IMR-90 (cell line): ENCODE measurements at regions not wholly inside any gene's neighbourhood (a gene's known extent, or its start where the extent isn't known, plus 50 kb on each side); places are given as distances from the start of the nearest gene placed in this dataset.

ENCODE experiments used
- CTCF ChIP-seq: conservative IDR thresholded peaks from 2 replicates; pipeline ENCODE4 v1.5.1; 2012; ENCODE audit warnings: mild to moderate bottlenecking, low read depth, low read length, improper control_type of control experiment
- POLR2A ChIP-seq: IDR thresholded peaks from 2 replicates; pipeline ENCODE4 v1.6.1; 2012; ENCODE audit warnings: mild to moderate bottlenecking, low read depth, low read length

- TF ChIP-seq CTCF: no peak
- no peak for TF ChIP-seq POLR2A
Observed at GRCh38 chr2:43171789-43172188, 54.6 kb downstream of the ZFP36L2 start.
